Ovary (tissue), 7 donors: ENCODE measurements at regions not wholly inside any gene's neighbourhood (a gene's known extent, or its start where the extent isn't known, plus 50 kb on each side); places are given as distances from the start of the nearest gene placed in this dataset.

ENCODE experiments used
- DNase-seq, 5 donors: peaks; one replicate each; pipeline ENCODE4 v3.0.0-alpha.2; 2019 to 2020
- H3K27ac ChIP-seq, 2 donors: fragments of 200-600 bp; one replicate each; pipeline versions ENCODE4 v1.5.1 to v1.8.0; 2019 to 2022
- H3K27me3 ChIP-seq: fragments of 200-600 bp; one replicate; pipeline ENCODE4 v1.8.0; 2022
- H3K36me3 ChIP-seq: fragments of 200-600 bp; sonication (generic); one replicate; pipeline ENCODE4 v1.5.1; 2019
- H3K4me1 ChIP-seq: one replicate; pipeline ENCODE4 v1.8.1; 2013; ENCODE audit warnings: mild to moderate bottlenecking, moderate library complexity; ENCODE audit not compliant: insufficient read depth
- H3K4me3 ChIP-seq: fragments of 200-600 bp; sonication (generic); one replicate; pipeline ENCODE4 v1.5.1; 2017
- H3K9me3 ChIP-seq, 2 donors: fragments of 200-600 bp in 1 of 2; sonication (generic) in 1 of 2; one replicate each; pipeline versions ENCODE4 v1.5.1 to v1.8.1; 2013 to 2019; ENCODE audit warnings: mild to moderate bottlenecking in 1 of 2, moderate library complexity in 1 of 2
- EP300 ChIP-seq: sonication (generic); formaldehyde crosslinking; IDR thresholded peaks from one replicate; pipeline ENCODE4 v1.6.1; 2017; ENCODE audit warnings: antibody characterized with exemption
- POLR2A ChIP-seq: fragments of 450-650 bp; IDR thresholded peaks from one replicate; pipeline ENCODE4 v1.6.1; 2017; ENCODE audit warnings: antibody characterized with exemption, mild to moderate bottlenecking, moderate library complexity
- WGBS, 3 donors: extraction: QIAGEN DNeasy Blood & Tissue Kit in 1 of 3; methylation state at CpG; one replicate each; pipeline versions ENCODE4 v1.1.5 to v1.1.7; 2013 to 2017; 5-methylcytosine and 5-hydroxymethylcytosine counted together
- intact Hi-C, 4 donors: fragments of 100-400 bp; cut with DNase I; formaldehyde crosslinking; loops; one replicate each; pipeline versions ENCODE4 v1.11.0 to v1.15.1; 2022 to 2023
- TF ChIP-seq, protein P1 (sequence below), 3 donors: fragments of 450-650 bp in 2 of 3; fragments of 200-600 bp in 1 of 3; IDR thresholded peaks; one replicate each; pipeline versions ENCODE4 v1.5.1 to v1.8.0; 2016 to 2022; ENCODE audit warnings: antibody characterized with exemption in 3 of 3, mild to moderate bottlenecking in 1 of 3
- donor health status: DM: no; HTN: no; CAD: no; lungs with moderate emphysema.
- donor health status: DM: no; HTN: no; CAD: no.
- donor health status: Bipolar disorder and iron deficiency.
- donor health status: DM: no; HTN: no; CAD: no.
- donor health status: DM: yes; HTN: yes; CAD: no.

DNA sequence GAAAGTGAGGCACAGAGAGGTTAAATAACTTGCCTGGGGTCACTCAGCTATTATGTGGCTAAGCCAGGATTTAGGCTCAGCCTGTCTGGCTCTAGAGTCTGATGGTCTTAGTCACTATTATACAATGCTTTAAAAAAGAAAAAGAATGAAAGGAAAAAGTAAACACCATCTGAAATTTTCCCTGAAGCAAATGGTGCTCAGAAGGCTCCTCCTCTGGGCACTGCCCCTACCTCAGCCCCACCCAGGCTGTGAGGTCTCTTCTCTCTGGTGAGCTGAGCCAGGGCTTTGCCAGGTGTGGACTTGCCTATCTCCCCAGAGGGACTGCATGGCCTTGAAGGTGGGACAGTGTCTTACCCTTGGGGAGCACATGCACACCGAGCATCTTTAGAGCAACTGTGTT lies 117.5 kb upstream of the DYRK2 start:
- intact Hi-C loops = no loop called here
- Histone ChIP-seq H3K9me3 (no peaks in the 10 kb centered on the region), H3K4me3 (no peak overlapping the region), H3K4me1 (peaks cover 13% of the 10 kb centered on the region), H3K36me3 (no peaks in the 10 kb centered on the region), H3K27me3 (no peaks in the 10 kb centered on the region), H3K27ac (no peak overlapping the region)
- TF ChIP-seq EP300 (no peak), POLR2A (no peak)
- TF ChIP-seq, protein P1, sequence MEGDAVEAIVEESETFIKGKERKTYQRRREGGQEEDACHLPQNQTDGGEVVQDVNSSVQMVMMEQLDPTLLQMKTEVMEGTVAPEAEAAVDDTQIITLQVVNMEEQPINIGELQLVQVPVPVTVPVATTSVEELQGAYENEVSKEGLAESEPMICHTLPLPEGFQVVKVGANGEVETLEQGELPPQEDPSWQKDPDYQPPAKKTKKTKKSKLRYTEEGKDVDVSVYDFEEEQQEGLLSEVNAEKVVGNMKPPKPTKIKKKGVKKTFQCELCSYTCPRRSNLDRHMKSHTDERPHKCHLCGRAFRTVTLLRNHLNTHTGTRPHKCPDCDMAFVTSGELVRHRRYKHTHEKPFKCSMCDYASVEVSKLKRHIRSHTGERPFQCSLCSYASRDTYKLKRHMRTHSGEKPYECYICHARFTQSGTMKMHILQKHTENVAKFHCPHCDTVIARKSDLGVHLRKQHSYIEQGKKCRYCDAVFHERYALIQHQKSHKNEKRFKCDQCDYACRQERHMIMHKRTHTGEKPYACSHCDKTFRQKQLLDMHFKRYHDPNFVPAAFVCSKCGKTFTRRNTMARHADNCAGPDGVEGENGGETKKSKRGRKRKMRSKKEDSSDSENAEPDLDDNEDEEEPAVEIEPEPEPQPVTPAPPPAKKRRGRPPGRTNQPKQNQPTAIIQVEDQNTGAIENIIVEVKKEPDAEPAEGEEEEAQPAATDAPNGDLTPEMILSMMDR (IDR thresholded peaks at IDR 0.05) = no peak
- WGBS, 3 donors = 57 to 73% (median 67%) methylated on average over 1 of the region's 1 CpG
- no peak for DNase-seq

- Histone ChIP-seq H3K27ac (no peak overlapping the region), H3K27me3 (no peaks in the 10 kb centered on the region), H3K4me1 (peaks cover 13% of the 10 kb centered on the region), H3K36me3 (no peaks in the 10 kb centered on the region), H3K9me3 (no peaks in the 10 kb centered on the region), H3K4me3 (no peak overlapping the region)
- intact Hi-C loops = no loop called here
- 24 to 40% (median 38%) methylated on average over 3 of the region's 3 CpGs for WGBS, 3 donors
- TF ChIP-seq EP300 = no peak
- TF ChIP-seq, protein P1 (IDR thresholded peaks at IDR 0.05) = no peak
- no peak for TF ChIP-seq POLR2A
- DNase-seq = no peak
Measured at GRCh38 chr12:67531501-67531900, 117.0 kb upstream of the DYRK2 start.

- Histone ChIP-seq H3K27ac (no peak overlapping the region), H3K4me1 (peaks cover 13% of the 10 kb centered on the region), H3K36me3 (no peaks in the 10 kb centered on the region), H3K27me3 (no peaks in the 10 kb centered on the region), H3K9me3 (no peaks in the 10 kb centered on the region), H3K4me3 (no peak overlapping the region)
- DNase-seq = no peak
- 97 to 100% (median 97%) methylated on average over 1 of the region's 1 CpG for WGBS, 3 donors
- intact Hi-C loops = no loop called here
- TF ChIP-seq POLR2A (no peak), EP300 (no peak)
- TF ChIP-seq, protein P1 (IDR thresholded peaks at IDR 0.05) = no peak
Measured at GRCh38 chr12:67533159-67533558, 115.4 kb upstream of the DYRK2 start.

GRCh38 chr12:67534046-67534445 lies 114.5 kb upstream of the DYRK2 start:
- no peak for DNase-seq
- TF ChIP-seq EP300 = no peak
- TF ChIP-seq, protein P1 (IDR thresholded peaks at IDR 0.05) = no peak
- TF ChIP-seq POLR2A = no peak
- Histone ChIP-seq H3K4me3 (no peak overlapping the region), H3K9me3 (no peaks in the 10 kb centered on the region), H3K27ac (no peak overlapping the region), H3K27me3 (no peaks in the 10 kb centered on the region), H3K36me3 (no peaks in the 10 kb centered on the region), H3K4me1 (peaks cover 13% of the 10 kb centered on the region)
- 47 to 72% (median 54%) methylated on average over 3 of the region's 3 CpGs for WGBS, 3 donors
- intact Hi-C loops = no loop called here

GRCh38 chr12:67534681-67535080 lies 113.9 kb upstream of the DYRK2 start:
- H3K9me3 ChIP-seq = no peaks in the 10 kb centered on the region
- no peaks in the 10 kb centered on the region for H3K36me3 ChIP-seq
- no peaks in the 10 kb centered on the region for H3K27me3 ChIP-seq
- peaks cover 13% of the 10 kb centered on the region for H3K4me1 ChIP-seq
- WGBS, 3 donors = 2 to 16% (median 6%) methylated on average over 4 of the region's 4 CpGs
- TF ChIP-seq, protein P1 (IDR thresholded peaks at IDR 0.05) = no peak
- no peak for TF ChIP-seq POLR2A
- no peak for TF ChIP-seq EP300
- DNase-seq = peak; percentile 43 to 66 (median 57)
- intact Hi-C loops = no loop called here
- H3K27ac ChIP-seq = no peak overlapping the region
- no peak overlapping the region for H3K4me3 ChIP-seq
